SK-N-SH (cell line): ENCODE measurements at regions not wholly inside any gene's neighbourhood (a gene's known extent, or its start where the extent isn't known, plus 50 kb on each side); places are given as distances from the start of the nearest gene placed in this dataset.

ENCODE experiments used
- CTCF ChIA-PET: fragments of 300-600, 350-600 bp; formaldehyde crosslinking; extraction: SDS; loops from one replicate; lab custom pipeline; 2021; lab: Yijun Ruan, JAX
- POLR2A ChIA-PET: fragments of 350-600 bp; sonication (Branson Sonifier 250); formaldehyde crosslinking; extraction: SDS; loops from one replicate; lab custom pipeline; 2020; ENCODE audit warnings: antibody characterized with exemption, inconsistent platforms; lab: Yijun Ruan, JAX
- DNase-seq: peaks from one replicate; pipeline ENCODE4 v3.0.0; 2012
- H2AFZ ChIP-seq: fragments of 200-600 bp; sonication (generic); 2 replicates; pipeline ENCODE4 v1.8.1; 2016; ENCODE audit warnings: antibody characterized with exemption, mild to moderate bottlenecking, low read depth
- H3F3A ChIP-seq: fragments of 200-600 bp; sonication (generic); replicated peaks from 2 replicates; pipeline ENCODE3; 2016; ENCODE audit warnings: antibody characterized with exemption, mild to moderate bottlenecking; ENCODE audit not compliant: insufficient read depth
- H3K27ac ChIP-seq, 2 experiments: fragments of 200-500 bp in 1 of 2; fragments of 200-600 bp in 1 of 2; sonication (Bioruptor generic) in 1 of 2; sonication (generic), shearing (Covaris generic) in 1 of 2; 2 replicates each; pipeline versions ENCODE4 v1.5.1 to v1.6.1; 2014 to 2016; ENCODE audit warnings: low read depth in 2 of 2, inconsistent platforms in 1 of 2, low read length in 1 of 2, mild to moderate bottlenecking in 1 of 2, mixed read lengths in 1 of 2
- H3K27me3 ChIP-seq: fragments of 200-600 bp; sonication (generic), shearing (Covaris generic); 2 replicates; pipeline ENCODE4 v1.6.1; 2016; ENCODE audit warnings: mixed run types; ENCODE audit not compliant: insufficient read depth
- H3K36me3 ChIP-seq, 2 experiments: fragments of 200-500 bp in 1 of 2; fragments of 200-600 bp in 1 of 2; sonication (Bioruptor generic) in 1 of 2; sonication (generic) in 1 of 2; replicated peaks in 1 of 2; 2 replicates each; pipeline versions ENCODE3 to v1.5.1; 2014 to 2016; ENCODE audit warnings: low read length in 1 of 2, mild to moderate bottlenecking in 1 of 2; ENCODE audit not compliant: insufficient read depth in 2 of 2, control insufficient read depth in 1 of 2
- H3K4me1 ChIP-seq, 2 experiments: fragments of 200-500 bp in 1 of 2; fragments of 200-600 bp in 1 of 2; sonication (Bioruptor generic) in 1 of 2; sonication (generic), shearing (Covaris generic) in 1 of 2; 2 replicates each; pipeline versions ENCODE4 v1.5.1 to v1.6.1; 2014 to 2016; ENCODE audit warnings: low read depth in 1 of 2, low read length in 1 of 2, mixed run types in 1 of 2; ENCODE audit not compliant: insufficient read depth in 2 of 2, control insufficient read depth in 1 of 2
- H3K4me2 ChIP-seq: fragments of 200-600 bp; sonication (generic), shearing (Covaris generic); 2 replicates; pipeline ENCODE4 v1.6.1; 2017; ENCODE audit warnings: mixed run types
- H3K4me3 ChIP-seq, 2 experiments: fragments of 200-500 bp in 1 of 2; fragments of 200-600 bp in 1 of 2; sonication (Bioruptor generic) in 1 of 2; sonication (generic), shearing (Covaris generic) in 1 of 2; 2 replicates each; pipeline versions ENCODE4 v1.5.1 to v1.8.1; 2014 to 2016; ENCODE audit warnings: low read depth in 2 of 2, inconsistent platforms in 1 of 2, low read length in 1 of 2, mild to moderate bottlenecking in 1 of 2, mixed read lengths in 1 of 2, moderate library complexity in 1 of 2
- H3K79me2 ChIP-seq: fragments of 200-600 bp; sonication (generic); 2 replicates; pipeline ENCODE4 v1.8.1; 2017; ENCODE audit warnings: mild to moderate bottlenecking; ENCODE audit not compliant: insufficient read depth
- H3K9ac ChIP-seq: fragments of 200-600 bp; sonication (generic); 2 replicates; pipeline ENCODE4 v1.6.1; 2017; ENCODE audit warnings: mixed run types
- H3K9me2 ChIP-seq: fragments of 200-600 bp; sonication (generic); 2 replicates; pipeline ENCODE4 v1.6.1; 2017; ENCODE audit warnings: mixed run types
- H3K9me3 ChIP-seq: fragments of 200-600 bp; sonication (generic); 2 replicates; pipeline ENCODE4 v1.6.1; 2017; ENCODE audit warnings: mixed run types, mild to moderate bottlenecking, moderate library complexity
- H4K20me1 ChIP-seq: fragments of 200-600 bp; sonication (generic); 2 replicates; pipeline ENCODE4 v1.6.1; 2017; ENCODE audit warnings: mild to moderate bottlenecking, mixed run types; ENCODE audit not compliant: insufficient read depth
- CTCF ChIP-seq: fragments of 200-600 bp; sonication (generic); IDR thresholded peaks from 2 replicates; pipeline ENCODE4 v1.6.1; 2017; ENCODE audit warnings: antibody characterized with exemption, mild to moderate bottlenecking, moderate library complexity
- FOSL2 ChIP-seq: IDR thresholded peaks from 2 replicates; pipeline ENCODE4 v1.4.0; 2012; ENCODE audit warnings: low read depth, mild to moderate bottlenecking, moderate library complexity, borderline replicate concordance
- GATA2 ChIP-seq: sonication (generic); formaldehyde crosslinking; IDR thresholded peaks from 2 replicates; pipeline ENCODE4 v1.5.0; 2020; ENCODE audit warnings: mild to moderate bottlenecking, missing genetic modification reagents
- IRF3 ChIP-seq: fragments of 150-350 bp; IDR thresholded peaks from 2 replicates; pipeline ENCODE4 v1.6.1; 2016; ENCODE audit warnings: mild to moderate bottlenecking, low read depth, low read length
- MEF2A ChIP-seq: IDR thresholded peaks from 2 replicates; pipeline ENCODE4 v1.4.0; 2012; ENCODE audit warnings: low read depth, borderline replicate concordance
- MXI1 ChIP-seq: IDR thresholded peaks from 2 replicates; pipeline ENCODE4 v1.6.1; 2012; ENCODE audit warnings: mild to moderate bottlenecking, low read depth, low read length, improper control_type of control experiment
- NRF1 ChIP-seq: IDR thresholded peaks from 2 replicates; pipeline ENCODE4 v1.6.1; 2012; ENCODE audit warnings: low read depth, mild to moderate bottlenecking, low read length
- POLR2AphosphoS5 ChIP-seq: IDR thresholded peaks from 2 replicates; pipeline ENCODE4 v1.6.1; 2012; ENCODE audit warnings: low read depth, low read length
- REST ChIP-seq: IDR thresholded peaks from 2 replicates; pipeline ENCODE4 v1.6.1; 2012; ENCODE audit warnings: mild to moderate bottlenecking, low read depth, low read length, moderate library complexity
- RXRA ChIP-seq: IDR thresholded peaks from 2 replicates; pipeline ENCODE4 v1.4.0; 2012; ENCODE audit warnings: low read depth, mild to moderate bottlenecking, borderline replicate concordance
- SIN3A ChIP-seq: IDR thresholded peaks from 2 replicates; pipeline ENCODE4 v1.6.1; 2012; ENCODE audit warnings: low read depth, mild to moderate bottlenecking, low read length, moderate library complexity, borderline replicate concordance
- TAF1 ChIP-seq: IDR thresholded peaks from 2 replicates; pipeline ENCODE4 v1.6.1; 2012; ENCODE audit warnings: low read depth, mild to moderate bottlenecking, low read length, moderate library complexity, borderline replicate concordance
- TCF12 ChIP-seq: IDR thresholded peaks from 2 replicates; pipeline ENCODE4 v1.4.0; 2012
- TEAD4 ChIP-seq: IDR thresholded peaks from 2 replicates; pipeline ENCODE4 v1.4.0; 2012; ENCODE audit warnings: mild to moderate bottlenecking, borderline replicate concordance; ENCODE audit not compliant: insufficient read depth
- USF1 ChIP-seq: IDR thresholded peaks from 2 replicates; pipeline ENCODE4 v1.4.0; 2012; ENCODE audit warnings: low read depth, borderline replicate concordance
- YY1 ChIP-seq: IDR thresholded peaks from 2 replicates; pipeline ENCODE4 v1.4.0; 2012; ENCODE audit warnings: low read depth, mild to moderate bottlenecking
- WGBS: methylation state at CpG from one replicate; pipeline ENCODE4 v1.1.6; 2017; ENCODE audit warnings: low lambda C conversion rate; 5-methylcytosine and 5-hydroxymethylcytosine counted together

- no peak overlapping the region for H3K9ac ChIP-seq
- no peaks in the 10 kb centered on the region for H3K27me3 ChIP-seq
- H3K79me2 ChIP-seq = no peaks in the 10 kb centered on the region
- no peaks in the 10 kb centered on the region for H3K36me3 ChIP-seq
- no peak overlapping the region for H3K4me3 ChIP-seq
- no peak overlapping the region for H3K27ac ChIP-seq
- no peak overlapping the region for H3K4me2 ChIP-seq
- DNase-seq = no peak
- POLR2A ChIA-PET = no interaction called here
- H2AFZ ChIP-seq = no peak overlapping the region
- TF ChIP-seq MEF2A (no peak), GATA2 (CRISPR knock-in tag) (no peak), POLR2AphosphoS5 (no peak), TCF12 (peak; percentile 28; the same call in 1 of the 2 replicates), RXRA (no peak)
- TF ChIP-seq, all 33 proteins: peak for 1
- Histone ChIP-seq H3F3A (no peaks in the 10 kb centered on the region), H3K9me2 (no peaks in the 10 kb centered on the region), H3K9me3 (no peaks in the 10 kb centered on the region), H3K4me1 (peaks cover 5 to 6% of the 10 kb centered on the region in 2 experiments; a peak in 3 of 4 replicates), H4K20me1 (no peaks in the 10 kb centered on the region)
- CTCF ChIA-PET = no interaction called here
- WGBS = 76% methylated on average over 4 of the region's 4 CpGs
Observed at GRCh38 chr2:12448846-12449505, 267.8 kb upstream of the TRIB2 start.

GRCh38 chr2:12451726-12452125, 265.0 kb upstream of the TRIB2 start:
- H3F3A ChIP-seq = no peaks in the 10 kb centered on the region
- H3K9me2 ChIP-seq = no peaks in the 10 kb centered on the region
- H3K4me1 ChIP-seq = peaks cover 8 to 11% of the 10 kb centered on the region in 2 experiments
- no peaks in the 10 kb centered on the region for H3K9me3 ChIP-seq
- 72% methylated on average over 5 of the region's 5 CpGs for WGBS
- ChIA-PET CTCF (interaction anchor here (0.6 to 1.1 kb wide), 3 partner anchors 9 to 29 kb away, joined by 3 read pairs; no protein-coding TSS in a partner anchor), POLR2A (interaction anchor here (0.5 kb wide), 1 partner anchor 116 kb away, joined by 3 read pairs; no protein-coding TSS in a partner anchor)
- TF ChIP-seq MEF2A = no peak
- no peak for TF ChIP-seq TEAD4
- TF ChIP-seq GATA2 (CRISPR knock-in tag) = no peak
- no peak for TF ChIP-seq USF1
- TF ChIP-seq IRF3 = no peak
- no peak for TF ChIP-seq NRF1
- no peak for TF ChIP-seq CTCF
- TF ChIP-seq FOSL2 = no peak
- no peak for TF ChIP-seq YY1
- TF ChIP-seq TAF1 = no peak
- TF ChIP-seq MXI1 = no peak
- no peak for TF ChIP-seq REST
- TF ChIP-seq SIN3A = no peak
- H3K27me3 ChIP-seq = no peaks in the 10 kb centered on the region
- DNase-seq = no peak
- peak overlapping the region; percentile 64; the same call in 1 of the 2 replicates for H2AFZ ChIP-seq
- no peak overlapping the region for H3K4me2 ChIP-seq
- no peaks in the 10 kb centered on the region for H4K20me1 ChIP-seq
- H3K36me3 ChIP-seq = no peaks in the 10 kb centered on the region
- no peaks in the 10 kb centered on the region for H3K79me2 ChIP-seq
- H3K4me3 ChIP-seq = no peak overlapping the region
- no peak overlapping the region; a peak in 2 of 4 replicates for H3K27ac ChIP-seq
- H3K9ac ChIP-seq = no peak overlapping the region
